ENCODE measurements at regions not wholly inside any gene's neighbourhood (a gene's known extent, or its start where the extent isn't known, plus 50 kb on each side); places are given as distances from the start of the nearest gene placed in this dataset.

DNA sequence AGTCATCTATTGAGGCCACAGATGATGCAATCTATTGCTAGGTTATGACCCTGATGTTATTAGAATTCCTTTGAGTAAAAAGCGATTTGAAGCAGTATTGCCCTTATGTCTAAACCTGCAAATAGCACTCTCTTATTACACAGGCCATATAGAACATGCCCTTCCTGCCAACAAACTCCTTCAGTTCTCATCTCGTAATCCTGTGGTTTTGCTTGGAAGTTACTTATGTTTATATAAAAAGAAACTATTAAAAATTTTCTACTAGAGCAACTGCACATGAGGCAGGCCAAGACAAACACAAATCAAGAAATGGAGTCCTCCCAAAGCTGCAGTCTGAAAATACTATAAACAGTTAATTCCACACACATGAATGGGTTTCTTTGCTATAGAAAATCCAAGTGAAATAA lies 1200.2 kb downstream of the LRFN5 start:
- TF ChIP-seq, protein P1, sequence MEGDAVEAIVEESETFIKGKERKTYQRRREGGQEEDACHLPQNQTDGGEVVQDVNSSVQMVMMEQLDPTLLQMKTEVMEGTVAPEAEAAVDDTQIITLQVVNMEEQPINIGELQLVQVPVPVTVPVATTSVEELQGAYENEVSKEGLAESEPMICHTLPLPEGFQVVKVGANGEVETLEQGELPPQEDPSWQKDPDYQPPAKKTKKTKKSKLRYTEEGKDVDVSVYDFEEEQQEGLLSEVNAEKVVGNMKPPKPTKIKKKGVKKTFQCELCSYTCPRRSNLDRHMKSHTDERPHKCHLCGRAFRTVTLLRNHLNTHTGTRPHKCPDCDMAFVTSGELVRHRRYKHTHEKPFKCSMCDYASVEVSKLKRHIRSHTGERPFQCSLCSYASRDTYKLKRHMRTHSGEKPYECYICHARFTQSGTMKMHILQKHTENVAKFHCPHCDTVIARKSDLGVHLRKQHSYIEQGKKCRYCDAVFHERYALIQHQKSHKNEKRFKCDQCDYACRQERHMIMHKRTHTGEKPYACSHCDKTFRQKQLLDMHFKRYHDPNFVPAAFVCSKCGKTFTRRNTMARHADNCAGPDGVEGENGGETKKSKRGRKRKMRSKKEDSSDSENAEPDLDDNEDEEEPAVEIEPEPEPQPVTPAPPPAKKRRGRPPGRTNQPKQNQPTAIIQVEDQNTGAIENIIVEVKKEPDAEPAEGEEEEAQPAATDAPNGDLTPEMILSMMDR (IDR thresholded peaks at IDR 0.05), result no peak
- no peak for TF ChIP-seq POLR2A (IDR thresholded peaks at IDR 0.05)
